OCI-LY7 (cell line): ENCODE measurements at regions not wholly inside any gene's neighbourhood (a gene's known extent, or its start where the extent isn't known, plus 50 kb on each side); places are given as distances from the start of the nearest gene placed in this dataset.

ENCODE experiments used
- BruUV-seq: library from RNA; stranded (reverse); fragments of 400-500 nt; replicated peaks from 2 replicates; lab custom pipeline; 2021; lab: Mats Ljungman, UMichigan
- CTCF ChIA-PET: fragments of 300-600 bp; sonication (Branson Sonifier 250); formaldehyde crosslinking; loops from one replicate; lab custom pipeline; 2022; ENCODE audit warnings: antibody characterized with exemption; ENCODE audit not compliant: unreplicated experiment; lab: Charles Lee
- POLR2A ChIA-PET: fragments of 300-600 bp; sonication (Branson Sonifier 250); formaldehyde crosslinking; loops from one replicate; lab custom pipeline; 2022; ENCODE audit warnings: antibody characterized with exemption; lab: Charles Lee
- DNase-seq: peaks from one replicate; pipeline ENCODE4 v3.0.0-alpha.2; 2015; ENCODE audit warnings: low spot score
- H2AFZ ChIP-seq: fragments of 200-600 bp; sonication (generic), shearing (Covaris generic); 2 replicates; pipeline ENCODE4 v1.6.1; 2014; ENCODE audit warnings: mild to moderate bottlenecking, antibody characterized with exemption, low read length, moderate library complexity
- H3K27ac ChIP-seq: fragments of 200-600 bp; sonication (generic); 2 replicates; pipeline ENCODE4 v1.5.1; 2014; ENCODE audit warnings: mixed run types, low read depth, mild to moderate bottlenecking, moderate library complexity, low read length, inconsistent platforms; ENCODE audit not compliant: poor library complexity, severe bottlenecking
- H3K36me3 ChIP-seq: fragments of 200-600 bp; sonication (generic); 2 replicates; pipeline ENCODE4 v1.6.1; 2014; ENCODE audit warnings: mild to moderate bottlenecking, antibody characterized with exemption, low read length, moderate library complexity, mixed read lengths; ENCODE audit not compliant: insufficient read depth
- H3K4me1 ChIP-seq: fragments of 200-600 bp; sonication (generic); 2 replicates; pipeline ENCODE4 v1.5.1; 2014; ENCODE audit warnings: mild to moderate bottlenecking, low read length; ENCODE audit not compliant: insufficient read depth, poor library complexity, severe bottlenecking
- H3K4me2 ChIP-seq: fragments of 200-600 bp; sonication (generic); 2 replicates; pipeline ENCODE4 v1.6.1; 2014; ENCODE audit warnings: mild to moderate bottlenecking, low read length
- H3K4me3 ChIP-seq: fragments of 200-600 bp; sonication (generic); 2 replicates; pipeline ENCODE4 v1.5.1; 2014; ENCODE audit warnings: mild to moderate bottlenecking, low read depth, low read length; ENCODE audit not compliant: poor library complexity, severe bottlenecking
- H3K79me2 ChIP-seq: fragments of 200-600 bp; sonication (generic); 2 replicates; pipeline ENCODE4 v1.6.1; 2016; ENCODE audit warnings: low read depth, mild to moderate bottlenecking, low read length, moderate library complexity, mixed read lengths; ENCODE audit not compliant: insufficient read depth
- H3K9me2 ChIP-seq: fragments of 200-600 bp; sonication (generic); 2 replicates; pipeline ENCODE4 v1.6.1; 2016; ENCODE audit warnings: mild to moderate bottlenecking, low read length, mixed read lengths; ENCODE audit not compliant: insufficient read depth
- H3K9me3 ChIP-seq: fragments of 200-600 bp; sonication (generic); 2 replicates; pipeline ENCODE4 v1.6.1; 2014; ENCODE audit warnings: mild to moderate bottlenecking, mixed run types, low read length, mixed read lengths
- H4K20me1 ChIP-seq: fragments of 200-600 bp; sonication (generic); 2 replicates; pipeline ENCODE4 v1.6.1; 2014; ENCODE audit warnings: mild to moderate bottlenecking, antibody characterized with exemption, low read length, moderate library complexity, mixed read lengths; ENCODE audit not compliant: insufficient read depth
- EZH2phosphoT487 ChIP-seq: fragments of 200-600 bp; sonication (generic); IDR thresholded peaks from 2 replicates; pipeline ENCODE4 v1.6.1; 2018; ENCODE audit warnings: low read depth, borderline replicate concordance, mild to moderate bottlenecking, mixed run types, antibody characterized with exemption, low read length, moderate library complexity, mixed read lengths
- intact Hi-C: fragments of 100-400 bp; cut with micrococcal nuclease; formaldehyde crosslinking; loops from one replicate; pipeline ENCODE4 v1.10.0; 2022; ENCODE audit not compliant: unreplicated experiment
- TF ChIP-seq, protein P1 (sequence below): fragments of 200-600 bp; sonication (generic); conservative IDR thresholded peaks from 2 replicates; pipeline ENCODE4 v1.5.1; 2014; ENCODE audit warnings: mild to moderate bottlenecking, antibody characterized with exemption, low read length, moderate library complexity, mixed read lengths

DNA sequence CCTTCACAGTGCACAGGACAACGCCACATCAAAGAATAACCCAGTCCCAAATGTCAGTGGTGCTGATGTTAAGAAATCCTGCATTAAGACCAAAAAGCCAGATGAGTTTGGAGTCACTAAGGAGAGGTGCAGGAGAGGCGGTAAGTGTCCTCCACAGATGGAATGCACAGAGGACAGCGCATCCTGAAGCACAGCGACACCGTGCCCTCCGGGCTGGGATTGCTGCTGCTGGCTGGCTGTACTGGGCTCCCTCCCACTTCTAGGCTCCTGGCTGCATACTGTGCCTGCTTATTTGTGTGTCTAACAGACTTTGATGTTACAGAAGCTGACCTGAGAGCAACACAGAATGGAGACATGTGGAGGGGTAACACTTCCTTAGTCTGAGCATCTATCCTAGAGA lies 325.6 kb upstream of the BOD1L1 start:
- H3K36me3 ChIP-seq, result no peaks in the 10 kb centered on the region
- H3K27ac ChIP-seq, result no peak overlapping the region
- no peak for DNase-seq
- no peaks in the 10 kb centered on the region for H3K9me2 ChIP-seq
- H2AFZ ChIP-seq, result no peak overlapping the region
- H4K20me1 ChIP-seq, result no peaks in the 10 kb centered on the region
- H3K79me2 ChIP-seq, result no peaks in the 10 kb centered on the region
- TF ChIP-seq, protein P1, sequence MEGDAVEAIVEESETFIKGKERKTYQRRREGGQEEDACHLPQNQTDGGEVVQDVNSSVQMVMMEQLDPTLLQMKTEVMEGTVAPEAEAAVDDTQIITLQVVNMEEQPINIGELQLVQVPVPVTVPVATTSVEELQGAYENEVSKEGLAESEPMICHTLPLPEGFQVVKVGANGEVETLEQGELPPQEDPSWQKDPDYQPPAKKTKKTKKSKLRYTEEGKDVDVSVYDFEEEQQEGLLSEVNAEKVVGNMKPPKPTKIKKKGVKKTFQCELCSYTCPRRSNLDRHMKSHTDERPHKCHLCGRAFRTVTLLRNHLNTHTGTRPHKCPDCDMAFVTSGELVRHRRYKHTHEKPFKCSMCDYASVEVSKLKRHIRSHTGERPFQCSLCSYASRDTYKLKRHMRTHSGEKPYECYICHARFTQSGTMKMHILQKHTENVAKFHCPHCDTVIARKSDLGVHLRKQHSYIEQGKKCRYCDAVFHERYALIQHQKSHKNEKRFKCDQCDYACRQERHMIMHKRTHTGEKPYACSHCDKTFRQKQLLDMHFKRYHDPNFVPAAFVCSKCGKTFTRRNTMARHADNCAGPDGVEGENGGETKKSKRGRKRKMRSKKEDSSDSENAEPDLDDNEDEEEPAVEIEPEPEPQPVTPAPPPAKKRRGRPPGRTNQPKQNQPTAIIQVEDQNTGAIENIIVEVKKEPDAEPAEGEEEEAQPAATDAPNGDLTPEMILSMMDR, result no peak
- TF ChIP-seq EZH2phosphoT487, result no peak
- no peak overlapping the region for H3K4me3 ChIP-seq
- H3K4me1 ChIP-seq, result no peaks in the 10 kb centered on the region
- CTCF ChIA-PET, result no interaction called here
- no peak overlapping the region for H3K4me2 ChIP-seq
- no peaks in the 10 kb centered on the region for H3K9me3 ChIP-seq
- POLR2A ChIA-PET, result no interaction called here
- no TSS peak for BruUV-seq
- intact Hi-C loops, result no loop called here

DNA sequence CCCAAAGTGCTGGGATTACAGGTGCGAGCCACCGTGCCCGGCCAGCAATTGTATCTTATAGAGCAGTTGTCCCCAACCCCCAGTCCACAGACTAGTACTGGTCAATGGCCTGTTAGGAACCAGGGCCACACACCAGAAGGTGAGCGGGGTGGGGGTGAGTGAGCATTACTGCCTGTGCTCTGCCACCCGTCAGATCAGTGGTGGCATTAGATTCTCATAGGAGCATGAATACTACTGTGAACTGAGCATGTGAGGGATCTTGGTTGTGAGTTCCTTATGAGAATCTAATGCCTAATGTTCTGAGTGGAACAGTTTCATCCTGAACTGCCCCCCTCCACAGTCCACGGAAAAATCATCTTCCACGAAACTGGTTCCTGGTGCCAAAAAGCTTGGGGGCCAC lies 328.0 kb upstream of the BOD1L1 start:
- no peak overlapping the region for H3K4me2 ChIP-seq
- H4K20me1 ChIP-seq, result no peaks in the 10 kb centered on the region
- no peaks in the 10 kb centered on the region for H3K9me2 ChIP-seq
- intact Hi-C loops, result no loop called here
- H3K4me3 ChIP-seq, result no peak overlapping the region
- no peaks in the 10 kb centered on the region for H3K9me3 ChIP-seq
- H2AFZ ChIP-seq, result no peak overlapping the region
- no peaks in the 10 kb centered on the region for H3K4me1 ChIP-seq
- TF ChIP-seq EZH2phosphoT487, result no peak
- TF ChIP-seq, protein P1, result no peak
- no TSS peak for BruUV-seq
- POLR2A ChIA-PET, result interaction anchor here (1.2 kb wide), 1 partner anchor 49 kb away, joined by 3 read pairs; no protein-coding TSS in a partner anchor
- no peak overlapping the region for H3K27ac ChIP-seq
- CTCF ChIA-PET, result no interaction called here
- no peaks in the 10 kb centered on the region for H3K79me2 ChIP-seq
- H3K36me3 ChIP-seq, result no peaks in the 10 kb centered on the region
- no peak for DNase-seq

DNA sequence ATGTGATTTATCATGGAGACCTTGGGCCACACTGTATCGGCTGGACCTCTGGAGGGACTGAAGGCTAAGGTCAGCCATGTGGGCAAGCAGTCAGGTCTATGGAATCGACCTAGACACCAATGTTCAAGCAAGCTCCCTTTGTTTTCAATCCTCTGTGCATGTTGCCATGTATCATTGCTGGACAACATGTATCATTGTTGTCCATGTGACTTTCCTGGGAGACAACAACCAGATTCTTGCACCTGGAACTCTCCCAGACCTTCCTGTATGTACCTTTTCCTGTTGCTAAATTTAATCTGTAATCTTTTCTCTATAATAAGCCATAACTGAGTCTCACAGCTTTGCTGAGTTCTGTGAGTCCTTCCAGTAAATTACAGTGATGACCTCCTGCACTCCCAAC lies 329.4 kb upstream of the BOD1L1 start:
- CTCF ChIA-PET, result no interaction called here
- intact Hi-C loops, result no loop called here
- POLR2A ChIA-PET, result no interaction called here
- no peak overlapping the region for H3K4me3 ChIP-seq
- no peak overlapping the region for H2AFZ ChIP-seq
- no peak for DNase-seq
- no peaks in the 10 kb centered on the region for H3K79me2 ChIP-seq
- no peaks in the 10 kb centered on the region for H3K36me3 ChIP-seq
- H4K20me1 ChIP-seq, result no peaks in the 10 kb centered on the region
- no peak overlapping the region for H3K27ac ChIP-seq
- H3K4me2 ChIP-seq, result no peak overlapping the region
- BruUV-seq, result no TSS peak
- H3K9me2 ChIP-seq, result no peaks in the 10 kb centered on the region
- TF ChIP-seq EZH2phosphoT487, result no peak
- TF ChIP-seq, protein P1, result no peak
- H3K4me1 ChIP-seq, result no peaks in the 10 kb centered on the region
- no peaks in the 10 kb centered on the region for H3K9me3 ChIP-seq
